Osteoblast (primary cell): ENCODE measurements at regions not wholly inside any gene's neighbourhood (a gene's known extent, or its start where the extent isn't known, plus 50 kb on each side); places are given as distances from the start of the nearest gene placed in this dataset.

Experiments
- DNase-seq: peaks from one replicate; pipeline ENCODE4 v3.0.0; 2011; ENCODE audit warnings: low spot score, mixed read lengths; ENCODE audit not compliant: insufficient read length; ENCODE audit errors: missing footprints
- H2AFZ ChIP-seq: 2 replicates; pipeline ENCODE4 v1.6.0; 2011; ENCODE audit warnings: mild to moderate bottlenecking, low read length
- H3K27ac ChIP-seq: 2 replicates; pipeline ENCODE4 v1.5.1; 2011; ENCODE audit warnings: mild to moderate bottlenecking, low read depth, low read length, moderate library complexity
- H3K27me3 ChIP-seq: 2 replicates; pipeline ENCODE4 v1.6.0; 2012; ENCODE audit warnings: mild to moderate bottlenecking, control low read depth, inconsistent platforms, low read length, moderate library complexity; ENCODE audit not compliant: insufficient read depth
- H3K36me3 ChIP-seq: 2 replicates; pipeline ENCODE4 v1.5.1; 2011; ENCODE audit warnings: mild to moderate bottlenecking, low read length, control low read depth, moderate library complexity; ENCODE audit not compliant: insufficient read depth
- H3K4me1 ChIP-seq: 2 replicates; pipeline ENCODE4 v1.5.1; 2011; ENCODE audit warnings: mild to moderate bottlenecking, low read length, control low read depth, moderate library complexity; ENCODE audit not compliant: insufficient read depth
- H3K4me2 ChIP-seq: 2 replicates; pipeline ENCODE4 v1.6.0; 2011; ENCODE audit warnings: mild to moderate bottlenecking, low read length; ENCODE audit not compliant: insufficient read depth
- H3K4me3 ChIP-seq: fragments of 200-600 bp; sonication (generic); 3 replicates; pipeline ENCODE4 v1.5.1; 2012; ENCODE audit warnings: mild to moderate bottlenecking, low read length, inconsistent platforms; ENCODE audit not compliant: insufficient read depth
- H3K79me2 ChIP-seq: 2 replicates; pipeline ENCODE4 v1.6.0; 2012; ENCODE audit warnings: mild to moderate bottlenecking, low read length, control low read depth, inconsistent platforms; ENCODE audit not compliant: insufficient read depth
- H3K9me3 ChIP-seq: 2 replicates; pipeline ENCODE4 v1.5.1; 2011; ENCODE audit warnings: low read depth, low read length, control low read depth
- H4K20me1 ChIP-seq: 2 replicates; pipeline ENCODE4 v1.6.0; 2012; ENCODE audit warnings: mild to moderate bottlenecking, low read length, control low read depth; ENCODE audit not compliant: insufficient read depth
- CTCF ChIP-seq: IDR thresholded peaks from 2 replicates; pipeline ENCODE4 v1.5.1; 2011; ENCODE audit warnings: mild to moderate bottlenecking, low read depth, low read length, moderate library complexity; ENCODE audit errors: extremely low read depth

GRCh38 chr1:216827251-216827650, 104.0 kb upstream of the ESRRG start:
- H3K4me3 ChIP-seq: no peak overlapping the region
- no peak overlapping the region for H3K4me2 ChIP-seq
- H3K9me3 ChIP-seq: peaks cover 3% of the 10 kb centered on the region
- H4K20me1 ChIP-seq: no peaks in the 10 kb centered on the region
- no peaks in the 10 kb centered on the region for H3K79me2 ChIP-seq
- H2AFZ ChIP-seq: no peak overlapping the region
- no peaks in the 10 kb centered on the region for H3K27me3 ChIP-seq
- no peak for TF ChIP-seq CTCF
- no peak overlapping the region for H3K27ac ChIP-seq
- no peaks in the 10 kb centered on the region for H3K4me1 ChIP-seq
- H3K36me3 ChIP-seq: no peaks in the 10 kb centered on the region
- DNase-seq: no peak

- Histone ChIP-seq H3K9me3 (peaks cover 3% of the 10 kb centered on the region), H2AFZ (no peak overlapping the region), H3K4me1 (no peaks in the 10 kb centered on the region), H3K27ac (no peak overlapping the region), H3K4me2 (no peak overlapping the region), H4K20me1 (no peaks in the 10 kb centered on the region), H3K79me2 (no peaks in the 10 kb centered on the region), H3K27me3 (no peaks in the 10 kb centered on the region), H3K36me3 (no peaks in the 10 kb centered on the region), H3K4me3 (no peak overlapping the region)
- no peak for TF ChIP-seq CTCF
- DNase-seq: no peak
Measured at GRCh38 chr1:216826646-216827045, 103.4 kb upstream of the ESRRG start.

GRCh38 chr1:216826214-216826613, 103.0 kb upstream of the ESRRG start:
- no peak overlapping the region for H3K4me3 ChIP-seq
- no peaks in the 10 kb centered on the region for H4K20me1 ChIP-seq
- no peaks in the 10 kb centered on the region for H3K79me2 ChIP-seq
- H3K27me3 ChIP-seq: no peaks in the 10 kb centered on the region
- no peak overlapping the region for H2AFZ ChIP-seq
- H3K36me3 ChIP-seq: no peaks in the 10 kb centered on the region
- H3K4me1 ChIP-seq: no peaks in the 10 kb centered on the region
- TF ChIP-seq CTCF: no peak
- no peak overlapping the region for H3K4me2 ChIP-seq
- H3K27ac ChIP-seq: no peak overlapping the region
- DNase-seq: no peak
- peaks cover 3% of the 10 kb centered on the region for H3K9me3 ChIP-seq

GRCh38 chr1:216825557-216825956, 102.3 kb upstream of the ESRRG start:
- Histone ChIP-seq H3K27me3 (no peaks in the 10 kb centered on the region), H3K27ac (no peak overlapping the region), H3K79me2 (no peaks in the 10 kb centered on the region), H3K36me3 (no peaks in the 10 kb centered on the region), H2AFZ (no peak overlapping the region), H3K4me1 (no peaks in the 10 kb centered on the region), H3K4me3 (no peak overlapping the region), H3K9me3 (peaks cover 3% of the 10 kb centered on the region), H3K4me2 (no peak overlapping the region), H4K20me1 (no peaks in the 10 kb centered on the region)
- no peak for TF ChIP-seq CTCF
- no peak for DNase-seq
